Activated naive CD8-positive, alpha-beta T cell (primary cell): ENCODE measurements at regions not wholly inside any gene's neighbourhood (a gene's known extent, or its start where the extent isn't known, plus 50 kb on each side); places are given as distances from the start of the nearest gene placed in this dataset.

Source experiments
- H3K27ac Mint-ChIP-seq: one replicate; pipeline ENCODE4 v1.8.0; 2021; ENCODE audit warnings: mixed read lengths
- H3K27me3 Mint-ChIP-seq: one replicate; pipeline ENCODE4 v1.8.0; 2021; ENCODE audit warnings: mixed read lengths
- H3K36me3 Mint-ChIP-seq: one replicate; pipeline ENCODE4 v1.8.0; 2021; ENCODE audit warnings: mixed read lengths
- H3K4me1 Mint-ChIP-seq: one replicate; pipeline ENCODE4 v1.8.0; 2021; ENCODE audit warnings: low read depth, mixed read lengths
- H3K4me3 Mint-ChIP-seq: one replicate; pipeline ENCODE4 v1.8.0; 2021; ENCODE audit warnings: mild to moderate bottlenecking, mixed read lengths
- H3K9me3 Mint-ChIP-seq: one replicate; pipeline ENCODE4 v1.8.0; 2021; ENCODE audit warnings: low read depth, mixed read lengths

DNA sequence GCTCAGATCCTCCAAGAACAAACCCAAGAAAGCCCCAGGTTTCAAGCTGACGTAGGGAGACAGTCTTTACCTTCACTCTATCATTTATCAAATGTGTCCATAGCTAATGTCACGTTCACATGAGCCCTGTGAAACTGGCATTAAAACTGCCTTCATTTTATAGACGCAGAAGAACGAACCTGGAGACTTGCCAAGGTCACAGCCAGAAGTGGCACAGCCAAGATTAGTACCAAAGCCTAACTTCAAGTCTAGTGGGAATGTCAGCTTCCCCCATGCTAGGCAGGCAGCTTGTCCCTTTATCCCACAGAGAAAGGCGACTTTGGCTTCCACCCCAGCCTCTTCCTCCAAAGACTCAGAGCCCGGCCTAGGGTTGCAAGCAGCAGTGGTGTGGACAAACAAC lies 517.2 kb downstream of the SHQ1 start:
- Mint-ChIP-seq H3K27me3 (no peaks in the 10 kb centered on the region), H3K27ac (no peak overlapping the region), H3K36me3 (no peaks in the 10 kb centered on the region), H3K9me3 (no peaks in the 10 kb centered on the region), H3K4me1 (peaks cover 2% of the 10 kb centered on the region), H3K4me3 (no peak overlapping the region)

DNA sequence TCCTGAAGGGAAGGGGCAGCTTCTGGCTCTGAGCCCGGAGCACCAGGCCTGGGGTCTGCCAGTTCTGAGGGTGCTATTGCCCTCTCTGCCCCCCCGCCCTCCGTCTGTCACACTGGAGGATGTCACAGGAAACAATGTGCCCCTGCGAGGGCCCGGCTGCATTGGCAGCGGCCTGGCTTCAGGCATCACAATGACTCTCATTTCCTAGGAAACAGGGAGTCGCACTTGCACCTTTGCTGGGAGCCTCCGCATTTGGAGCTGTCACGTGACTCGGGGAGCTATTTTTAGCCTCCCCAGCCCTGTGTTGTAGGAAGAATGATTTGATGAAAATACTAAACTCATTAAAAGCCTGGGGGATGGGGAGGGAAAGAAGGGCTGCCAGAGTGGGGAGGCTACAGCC lies 518.9 kb downstream of the SHQ1 start:
- H3K36me3 Mint-ChIP-seq = no peaks in the 10 kb centered on the region
- H3K27ac Mint-ChIP-seq = no peak overlapping the region
- H3K4me3 Mint-ChIP-seq = no peak overlapping the region
- peaks cover 2% of the 10 kb centered on the region for H3K4me1 Mint-ChIP-seq
- H3K27me3 Mint-ChIP-seq = no peaks in the 10 kb centered on the region
- no peaks in the 10 kb centered on the region for H3K9me3 Mint-ChIP-seq

DNA sequence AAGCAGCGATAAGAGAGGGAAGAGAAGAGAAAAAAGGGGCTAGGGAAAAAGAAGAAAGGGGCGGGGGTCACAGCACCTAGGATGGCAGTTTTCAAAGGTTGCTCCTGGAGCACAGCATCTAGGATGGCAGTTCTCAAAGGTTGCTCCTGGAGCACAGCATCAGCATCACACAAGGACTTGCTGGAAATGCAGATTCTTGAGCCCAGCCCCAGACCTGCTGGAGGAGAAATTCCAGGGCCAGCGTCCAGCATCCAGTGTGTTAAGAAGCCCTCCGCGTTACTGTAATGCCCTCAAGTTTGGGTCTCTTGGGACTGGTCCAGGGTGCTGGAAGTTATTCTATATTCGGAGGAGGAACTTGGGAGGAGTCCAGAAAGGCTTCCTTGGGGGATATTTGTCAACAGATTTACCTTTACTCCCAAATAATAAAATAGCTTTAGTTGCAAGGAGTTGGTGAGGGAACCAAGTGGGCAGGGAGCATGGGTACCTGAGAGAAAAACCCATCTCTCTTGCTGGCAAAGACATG lies 519.4 kb downstream of the SHQ1 start:
- Mint-ChIP-seq H3K9me3 (no peaks in the 10 kb centered on the region), H3K27ac (no peak overlapping the region), H3K27me3 (no peaks in the 10 kb centered on the region), H3K4me3 (no peak overlapping the region), H3K4me1 (peaks cover 2% of the 10 kb centered on the region), H3K36me3 (no peaks in the 10 kb centered on the region)

DNA sequence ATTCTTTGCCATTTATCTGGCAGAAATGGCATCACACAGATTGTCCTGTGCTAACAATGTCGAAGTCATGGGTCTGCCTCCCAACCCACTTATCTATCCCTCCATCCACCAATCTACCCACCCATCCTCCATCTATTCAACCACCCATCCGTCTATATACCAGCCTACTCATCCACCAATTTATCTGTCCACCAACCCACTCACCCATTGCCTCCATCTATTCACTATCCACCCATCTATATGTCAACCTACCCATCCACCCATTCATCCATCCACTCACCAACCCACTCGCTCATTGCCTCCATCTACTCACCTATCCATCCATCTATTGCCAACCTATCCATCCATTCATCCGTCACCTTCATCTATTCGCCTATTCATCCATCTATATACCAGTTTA lies 521.2 kb downstream of the SHQ1 start:
- no peak overlapping the region for H3K27ac Mint-ChIP-seq
- H3K27me3 Mint-ChIP-seq = no peaks in the 10 kb centered on the region
- H3K4me1 Mint-ChIP-seq = peaks cover 2% of the 10 kb centered on the region
- H3K36me3 Mint-ChIP-seq = no peaks in the 10 kb centered on the region
- no peaks in the 10 kb centered on the region for H3K9me3 Mint-ChIP-seq
- H3K4me3 Mint-ChIP-seq = no peak overlapping the region

DNA sequence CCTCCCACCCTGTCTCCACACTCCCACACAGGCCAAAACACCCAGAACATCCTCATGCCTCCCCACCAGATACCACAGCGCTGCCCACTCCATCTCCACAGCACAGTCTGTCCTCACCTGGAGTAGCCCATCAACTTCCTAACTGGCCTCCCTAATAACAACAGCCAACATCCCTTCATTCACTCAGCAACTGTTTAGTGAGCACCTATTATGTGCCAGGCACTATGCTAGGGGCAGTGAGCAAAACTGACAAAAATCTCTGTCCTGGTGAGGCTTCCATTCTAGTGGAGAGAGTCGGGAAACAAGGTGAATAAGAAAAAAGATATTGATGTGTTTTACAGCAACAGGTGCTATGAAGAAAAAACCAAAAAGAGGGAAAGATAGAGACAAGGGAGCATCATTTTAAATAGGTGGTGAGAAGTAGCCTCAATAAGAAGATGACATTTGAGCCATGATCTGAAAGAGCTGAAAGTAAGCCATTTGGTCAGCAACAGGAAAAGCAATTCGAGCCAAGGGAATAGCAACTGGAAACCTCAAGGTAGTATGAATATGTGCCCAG lies 523.9 kb downstream of the SHQ1 start:
- H3K4me1 Mint-ChIP-seq = no peaks in the 10 kb centered on the region
- H3K9me3 Mint-ChIP-seq = no peaks in the 10 kb centered on the region
- H3K27me3 Mint-ChIP-seq = no peaks in the 10 kb centered on the region
- H3K27ac Mint-ChIP-seq = no peak overlapping the region
- H3K36me3 Mint-ChIP-seq = no peaks in the 10 kb centered on the region
- no peak overlapping the region for H3K4me3 Mint-ChIP-seq

DNA sequence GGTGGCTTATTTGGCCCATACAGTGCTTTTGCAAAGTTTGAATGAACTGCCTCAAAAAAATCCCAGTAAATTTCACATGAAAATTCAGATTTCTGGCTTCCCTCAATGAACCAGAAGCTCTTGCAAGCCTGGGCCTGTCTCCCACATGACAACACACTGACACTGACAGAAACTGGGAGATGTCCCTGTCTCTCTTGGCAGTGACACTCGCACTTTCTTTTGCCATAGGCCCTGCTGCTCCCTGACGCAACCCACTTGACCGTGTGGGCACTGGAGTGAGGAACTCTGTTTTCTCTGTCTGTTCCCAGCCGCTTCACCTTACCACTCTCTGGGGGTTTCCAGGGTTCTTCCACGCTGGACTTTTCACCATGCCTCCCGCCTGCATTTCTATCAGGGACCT lies 524.5 kb downstream of the SHQ1 start:
- H3K27ac Mint-ChIP-seq = no peak overlapping the region
- H3K9me3 Mint-ChIP-seq = no peaks in the 10 kb centered on the region
- no peaks in the 10 kb centered on the region for H3K36me3 Mint-ChIP-seq
- no peak overlapping the region for H3K4me3 Mint-ChIP-seq
- H3K27me3 Mint-ChIP-seq = no peaks in the 10 kb centered on the region
- no peaks in the 10 kb centered on the region for H3K4me1 Mint-ChIP-seq

DNA sequence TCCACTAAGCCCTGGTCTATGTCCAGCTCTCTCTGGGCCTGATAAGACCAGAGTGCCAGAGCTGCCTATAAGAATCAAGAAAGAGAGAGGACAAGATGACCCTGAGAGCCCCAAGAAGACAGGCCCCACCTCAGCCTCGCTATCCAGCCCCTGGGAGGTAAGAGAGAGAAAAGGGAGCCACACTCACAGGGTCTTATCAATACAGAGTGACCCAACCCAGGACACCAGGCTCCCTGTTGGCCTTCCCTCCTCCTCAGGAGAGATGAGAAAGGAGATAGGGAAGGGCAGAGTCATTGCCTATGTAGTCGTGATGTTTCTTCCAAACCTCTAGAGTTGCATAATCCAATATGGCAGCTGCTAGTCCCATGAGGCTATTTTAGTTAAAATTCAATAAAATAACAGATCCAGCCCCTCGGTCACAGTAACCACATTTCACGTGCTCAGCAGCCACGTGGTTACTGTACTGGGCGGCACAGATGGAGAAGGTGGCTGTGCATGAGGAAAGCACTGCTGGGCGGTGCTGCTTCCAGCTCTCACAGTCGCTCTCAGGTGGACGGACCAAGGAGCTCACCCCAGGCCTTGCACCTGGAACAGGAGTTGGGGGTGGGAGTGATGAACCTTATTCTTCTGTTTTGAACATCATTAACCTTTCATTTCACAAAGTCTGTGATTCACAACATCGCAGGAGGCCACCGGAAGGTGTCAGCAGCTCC lies 525.8 kb downstream of the SHQ1 start:
- Mint-ChIP-seq H3K27ac (no peak overlapping the region), H3K27me3 (no peaks in the 10 kb centered on the region), H3K4me1 (no peaks in the 10 kb centered on the region), H3K36me3 (no peaks in the 10 kb centered on the region), H3K4me3 (no peak overlapping the region), H3K9me3 (no peaks in the 10 kb centered on the region)

DNA sequence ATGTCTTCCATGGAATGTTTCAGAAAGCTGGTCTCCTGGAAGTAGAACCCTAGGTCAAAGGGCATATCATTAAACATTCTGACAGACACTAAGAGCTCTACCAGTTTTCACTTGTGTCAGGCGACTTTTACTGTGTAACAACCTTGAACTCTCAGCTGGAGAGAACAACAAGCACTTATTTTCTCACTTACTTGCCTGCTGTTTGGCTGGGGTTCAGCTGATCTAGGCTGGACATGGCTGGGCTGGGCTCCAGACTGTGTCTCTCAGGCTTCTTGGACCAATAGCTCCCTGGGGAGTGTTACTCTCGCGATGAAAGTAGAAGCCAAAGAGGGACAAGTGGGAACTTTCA lies 527.3 kb downstream of the SHQ1 start:
- H3K4me3 Mint-ChIP-seq = no peak overlapping the region
- no peaks in the 10 kb centered on the region for H3K27me3 Mint-ChIP-seq
- H3K9me3 Mint-ChIP-seq = no peaks in the 10 kb centered on the region
- H3K4me1 Mint-ChIP-seq = no peaks in the 10 kb centered on the region
- no peaks in the 10 kb centered on the region for H3K36me3 Mint-ChIP-seq
- no peak overlapping the region for H3K27ac Mint-ChIP-seq

DNA sequence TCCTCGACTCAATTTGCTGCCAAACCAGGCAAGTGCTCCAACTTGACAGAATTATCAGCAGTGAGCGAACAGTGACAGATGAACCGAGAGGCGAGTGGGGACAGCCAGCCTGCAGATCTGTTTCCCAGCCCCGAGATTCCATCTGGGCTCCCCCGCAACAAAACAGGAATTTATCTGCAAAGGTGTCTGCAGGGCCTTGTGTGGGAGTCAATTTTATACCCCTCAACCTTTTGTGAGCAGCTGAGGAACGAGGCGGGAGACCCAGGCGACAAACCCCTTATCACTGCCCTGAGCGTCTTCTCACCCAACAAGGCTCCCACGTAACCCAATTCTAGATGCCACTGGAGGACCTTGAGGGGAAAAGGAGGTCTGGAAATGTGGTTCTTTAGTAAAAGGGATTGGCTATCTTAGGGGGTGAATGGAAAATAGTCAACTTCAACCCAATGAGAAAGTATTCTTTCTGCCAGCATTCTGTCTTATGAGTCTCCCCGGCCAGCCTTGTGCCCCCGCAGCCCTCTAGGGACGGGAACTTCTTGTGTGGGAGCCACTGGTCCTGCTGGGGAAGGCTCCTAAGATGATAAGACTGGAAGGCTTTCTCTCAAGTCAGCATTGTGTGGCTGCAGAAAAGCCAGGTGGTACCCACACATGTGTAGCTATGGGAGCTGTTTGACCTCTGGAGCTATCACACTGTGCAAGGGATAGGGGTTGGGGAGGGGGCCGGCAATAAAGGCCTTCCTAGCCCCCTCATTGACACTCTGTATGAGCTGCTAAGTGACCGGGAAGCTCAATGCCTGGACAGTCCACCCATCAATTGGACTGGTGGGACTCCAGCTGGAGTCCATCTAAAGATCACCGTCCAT lies 527.9 kb downstream of the SHQ1 start:
- Mint-ChIP-seq H3K27me3 (no peaks in the 10 kb centered on the region), H3K36me3 (no peaks in the 10 kb centered on the region), H3K27ac (no peak overlapping the region), H3K4me1 (no peaks in the 10 kb centered on the region), H3K4me3 (no peak overlapping the region), H3K9me3 (no peaks in the 10 kb centered on the region)

DNA sequence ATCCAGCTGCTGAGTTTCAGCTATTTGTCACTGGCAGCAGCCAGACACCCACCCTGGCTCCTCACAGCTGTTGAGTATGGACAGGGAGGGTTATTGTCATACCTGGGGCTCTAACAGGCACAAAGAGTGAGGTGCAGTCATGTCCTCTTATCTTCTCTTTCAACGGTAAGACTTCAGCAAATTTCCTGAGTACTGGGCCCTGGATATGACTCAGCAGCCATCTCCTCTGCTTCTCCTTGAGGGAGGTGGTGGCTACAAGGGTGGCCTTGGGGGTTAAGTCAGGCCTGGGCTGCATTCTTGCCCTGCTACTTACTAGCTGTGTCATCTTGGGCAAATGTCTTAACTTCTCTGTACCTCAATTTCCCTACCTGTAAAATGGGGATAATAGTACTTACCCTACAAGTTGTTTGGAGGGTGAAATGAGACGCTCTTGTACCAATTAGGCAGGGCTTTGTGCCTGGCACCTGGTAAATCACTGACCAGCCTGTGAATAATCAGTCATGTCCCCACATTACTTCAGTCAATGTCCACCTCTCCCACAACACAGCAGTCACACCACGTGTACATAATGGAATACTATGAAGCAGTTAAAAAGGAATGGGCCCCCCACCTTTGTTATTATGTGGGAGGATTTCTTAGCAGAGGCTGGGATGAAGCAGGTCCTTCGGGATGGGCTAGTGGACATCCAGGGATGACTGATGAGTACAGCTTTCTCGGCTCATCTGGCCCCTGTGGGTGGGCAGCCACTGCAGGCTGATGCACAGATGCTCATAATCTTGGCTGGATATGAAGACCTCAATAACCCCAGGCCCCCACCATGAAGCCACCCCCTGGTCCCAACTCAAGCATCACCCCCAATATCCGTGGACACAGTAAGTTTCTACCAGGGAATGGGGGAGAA lies 528.8 kb downstream of the SHQ1 start:
- Mint-ChIP-seq H3K9me3 (no peaks in the 10 kb centered on the region), H3K4me3 (no peak overlapping the region)

DNA sequence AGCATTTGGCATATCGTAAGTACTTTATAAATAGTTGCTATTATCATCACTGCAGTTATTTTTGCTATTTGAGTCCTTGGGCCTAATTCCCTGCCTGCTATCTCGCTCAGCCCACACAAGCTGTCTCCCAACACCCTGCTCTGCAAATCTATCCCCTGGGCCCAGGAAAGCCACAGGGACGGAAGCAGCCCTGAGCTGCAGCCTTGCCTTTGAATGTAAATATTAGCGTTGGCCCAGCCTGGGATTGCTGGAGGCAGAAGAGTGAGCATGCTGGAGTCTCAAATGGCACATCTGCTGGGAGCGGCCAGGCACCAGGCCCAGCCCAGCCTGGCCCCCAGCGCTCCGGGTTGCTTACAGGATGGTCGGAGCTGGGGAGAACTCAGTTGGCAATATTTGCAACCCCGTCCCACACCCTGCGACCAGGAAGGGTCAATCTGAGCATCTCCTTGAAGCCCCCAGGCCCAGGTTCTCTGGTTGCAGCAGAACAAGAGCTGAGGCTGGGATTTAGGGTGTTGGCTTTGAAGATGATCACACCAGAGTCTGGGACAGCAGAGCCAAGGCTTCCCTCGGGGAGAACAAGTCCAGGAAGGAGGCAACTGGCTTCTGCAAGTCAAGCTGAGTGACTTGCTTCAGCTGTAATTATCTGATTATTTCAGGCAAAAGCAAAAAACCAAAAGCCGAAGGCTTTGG lies 529.6 kb downstream of the SHQ1 start:
- no peak overlapping the region for H3K27ac Mint-ChIP-seq

More for the DNA sequence above, 528.8 kb downstream of the SHQ1 start:
- Mint-ChIP-seq H3K36me3 (no peaks in the 10 kb centered on the region), H3K27me3 (no peaks in the 10 kb centered on the region), H3K4me1 (no peaks in the 10 kb centered on the region), H3K27ac (no peak overlapping the region)

DNA sequence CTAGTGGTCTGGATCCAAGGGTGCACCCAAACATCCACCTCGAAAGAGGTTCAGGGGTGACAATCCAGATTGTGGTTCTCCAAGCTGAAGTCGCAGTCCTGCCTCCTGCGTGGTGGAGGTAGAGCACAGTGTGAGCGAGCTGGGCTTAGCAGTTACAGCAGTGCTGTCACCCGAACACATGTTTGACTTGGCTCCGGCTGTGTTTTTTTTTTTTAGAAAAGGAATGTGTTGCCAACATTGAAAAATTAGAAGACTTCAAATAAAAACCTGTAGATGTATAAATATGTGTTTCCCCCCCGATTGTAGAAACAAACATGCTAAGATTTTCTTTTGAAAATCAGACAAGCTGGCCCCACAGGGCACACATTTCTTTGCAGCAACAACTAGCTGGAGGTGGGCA lies 530.8 kb downstream of the SHQ1 start:
- Mint-ChIP-seq H3K9me3 (no peaks in the 10 kb centered on the region), H3K36me3 (no peaks in the 10 kb centered on the region), H3K27ac (no peak overlapping the region), H3K4me3 (no peak overlapping the region), H3K27me3 (no peaks in the 10 kb centered on the region), H3K4me1 (no peaks in the 10 kb centered on the region)

More for the DNA sequence above, 529.6 kb downstream of the SHQ1 start:
- Mint-ChIP-seq H3K36me3 (no peaks in the 10 kb centered on the region), H3K4me1 (no peaks in the 10 kb centered on the region), H3K4me3 (no peak overlapping the region), H3K27me3 (no peaks in the 10 kb centered on the region), H3K9me3 (no peaks in the 10 kb centered on the region)

DNA sequence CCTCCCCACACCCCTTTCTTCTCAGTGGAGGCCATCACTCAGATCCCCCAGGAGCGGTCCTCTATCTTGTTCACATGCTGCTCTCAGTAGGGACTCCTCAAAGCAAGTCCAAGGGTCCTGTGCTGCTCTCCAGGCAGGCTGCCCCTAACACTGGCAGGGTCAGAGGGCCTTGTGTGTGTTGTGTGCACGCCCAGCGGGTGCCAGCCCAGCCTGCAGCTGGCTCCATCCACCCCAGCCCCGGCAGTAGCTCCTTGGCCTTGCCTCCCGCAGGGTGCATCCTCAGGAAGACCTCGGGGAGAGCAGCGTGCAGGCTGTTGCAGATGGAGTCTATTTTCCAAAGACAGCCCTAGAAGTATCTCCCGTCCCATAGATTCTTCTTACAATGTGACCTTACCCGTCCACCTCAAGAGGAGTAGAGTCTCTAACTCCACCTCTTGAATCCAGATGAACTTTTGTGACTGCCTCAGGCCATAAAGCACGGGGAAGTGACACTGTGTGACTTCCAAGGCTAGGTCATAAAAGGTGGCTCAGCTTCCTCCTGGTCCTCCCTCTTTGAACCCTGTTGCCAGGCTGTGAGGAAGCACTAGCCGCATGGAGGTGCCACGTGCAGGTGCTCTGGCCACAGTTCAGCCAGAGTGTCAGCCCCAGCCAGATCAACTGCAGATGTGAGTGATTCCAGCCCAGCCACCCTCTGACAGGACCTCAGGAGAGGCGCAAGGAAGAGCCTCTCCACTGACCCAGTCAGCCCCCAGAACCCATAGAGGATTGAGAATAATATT lies 531.6 kb downstream of the SHQ1 start:
- Mint-ChIP-seq H3K9me3 (no peaks in the 10 kb centered on the region), H3K27me3 (no peaks in the 10 kb centered on the region), H3K4me1 (peaks cover under 1% of the 10 kb centered on the region), H3K27ac (no peak overlapping the region), H3K36me3 (no peaks in the 10 kb centered on the region), H3K4me3 (no peak overlapping the region)
